A549 (cell line): ENCODE measurements at regions not wholly inside any gene's neighbourhood (a gene's known extent, or its start where the extent isn't known, plus 50 kb on each side); places are given as distances from the start of the nearest gene placed in this dataset.

Experiments used
- CTCF ChIP-seq: fragments of >200 bp; sonication (Bioruptor Twin); formaldehyde crosslinking; IDR thresholded peaks from 3 replicates; pipeline ENCODE4 v1.5.1; 2016
- EP300 ChIP-seq, 2 experiments: fragments of >200 bp; sonication (Bioruptor Twin); formaldehyde crosslinking; IDR thresholded peaks; 2 replicates in 1 of 2; 3 replicates in 1 of 2; pipeline ENCODE4 v1.6.1; 2016 to 2017
- JUNB ChIP-seq: fragments of >200 bp; sonication (Bioruptor Twin); formaldehyde crosslinking; IDR thresholded peaks from 2 replicates; pipeline ENCODE4 v1.6.1; 2016
- MAFK ChIP-seq: fragments of 450-650 bp; IDR thresholded peaks from 2 replicates; pipeline ENCODE4 v1.6.1; 2014; ENCODE audit not compliant: partially characterized antibody
- NR3C1 ChIP-seq: fragments of >200 bp; sonication (Bioruptor Twin); formaldehyde crosslinking; IDR thresholded peaks from 3 replicates; pipeline ENCODE4 v1.6.1; 2017
- POLR2A ChIP-seq: IDR thresholded peaks from 2 replicates; pipeline ENCODE4 v1.6.1; 2012; ENCODE audit warnings: mild to moderate bottlenecking, low read length
- RAD21 ChIP-seq, 2 experiments: fragments of >200 bp in 1 of 2; sonication (Bioruptor Twin) in 1 of 2; formaldehyde crosslinking in 1 of 2; IDR thresholded peaks in 1 of 2; conservative IDR thresholded peaks in 1 of 2; 2 replicates in 1 of 2; 3 replicates in 1 of 2; pipeline ENCODE4 v1.6.1; 2012 to 2018; ENCODE audit warnings: inconsistent platforms in 1 of 2
- REST ChIP-seq: fragments of 200-600 bp; sonication (generic); IDR thresholded peaks from 2 replicates; pipeline ENCODE4 v1.6.1; 2016; ENCODE audit warnings: antibody characterized with exemption, mild to moderate bottlenecking, moderate library complexity

DNA sequence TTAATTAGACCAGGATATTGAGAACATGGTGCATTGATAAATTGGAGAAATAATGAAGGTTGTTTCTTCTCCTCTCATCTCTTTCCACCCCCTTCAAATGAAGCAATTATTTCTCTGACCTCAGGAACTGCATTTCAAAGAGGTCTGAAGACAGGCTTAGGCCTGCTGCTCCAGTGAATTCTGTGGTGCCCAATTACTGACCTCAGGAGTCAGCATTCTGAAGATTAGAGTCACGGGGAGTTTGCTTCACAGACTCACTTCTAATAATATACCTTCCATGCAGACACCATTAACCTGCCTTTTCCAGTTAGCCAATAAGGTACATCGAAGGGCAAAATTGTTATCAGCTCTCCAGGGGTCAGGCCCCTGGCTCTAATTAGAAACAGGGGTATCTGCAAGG lies 270.9 kb downstream of the GAS1 start:
- TF ChIP-seq CTCF (no peak), RAD21 (conservative IDR thresholded peaks at IDR 0.05 in 1 of 2, IDR thresholded peaks at IDR 0.05 in 1 of 2) (no peak), MAFK (no peak), POLR2A (no peak), REST (no peak), EP300 (IDR thresholded peaks at IDR 0.05) (no peak), NR3C1 (no peak), JUNB (no peak)
